ENCODE measurements at regions not wholly inside any gene's neighbourhood (a gene's known extent, or its start where the extent isn't known, plus 50 kb on each side); places are given as distances from the start of the nearest gene placed in this dataset.
A peak's percentile ranks its signal among the peaks of the same experiment; 100 is the strongest.

DNA sequence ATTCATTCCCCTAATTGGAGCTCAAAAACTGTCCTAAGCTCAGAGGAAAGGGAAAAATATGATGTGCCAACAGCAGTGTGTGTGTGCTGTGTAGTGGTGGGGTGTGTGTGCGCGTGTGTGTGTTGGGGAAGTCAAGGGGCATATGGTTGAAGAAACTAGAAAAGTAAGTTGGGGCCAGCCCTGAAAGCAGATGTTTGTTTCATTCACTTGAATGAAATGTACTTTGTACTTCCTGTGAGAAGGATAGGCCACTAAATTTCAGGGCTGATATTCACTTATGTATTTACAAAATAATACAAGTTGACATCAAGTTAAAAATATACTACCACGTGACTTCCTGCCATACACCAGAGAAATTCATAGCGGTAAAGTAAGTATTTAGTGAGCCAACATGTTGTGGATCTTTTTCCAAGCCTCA is 151.3 kb upstream of the JADE1 start (continued):
- TF ChIP-seq, protein P1, sequence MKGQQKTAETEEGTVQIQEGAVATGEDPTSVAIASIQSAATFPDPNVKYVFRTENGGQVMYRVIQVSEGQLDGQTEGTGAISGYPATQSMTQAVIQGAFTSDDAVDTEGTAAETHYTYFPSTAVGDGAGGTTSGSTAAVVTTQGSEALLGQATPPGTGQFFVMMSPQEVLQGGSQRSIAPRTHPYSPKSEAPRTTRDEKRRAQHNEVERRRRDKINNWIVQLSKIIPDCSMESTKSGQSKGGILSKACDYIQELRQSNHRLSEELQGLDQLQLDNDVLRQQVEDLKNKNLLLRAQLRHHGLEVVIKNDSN (CRISPR knock-in tag; IDR thresholded peaks at IDR 0.05), result no peak
- TF ChIP-seq MYBL2 (CRISPR knock-in tag; IDR thresholded peaks at IDR 0.05) (no peak), ZBTB21 (CRISPR knock-in tag; IDR thresholded peaks at IDR 0.05; ENCODE audit: borderline replicate concordance) (no peak), SMAD4 (CRISPR knock-in tag; IDR thresholded peaks at IDR 0.05) (no peak)
- TF ChIP-seq, protein P2, sequence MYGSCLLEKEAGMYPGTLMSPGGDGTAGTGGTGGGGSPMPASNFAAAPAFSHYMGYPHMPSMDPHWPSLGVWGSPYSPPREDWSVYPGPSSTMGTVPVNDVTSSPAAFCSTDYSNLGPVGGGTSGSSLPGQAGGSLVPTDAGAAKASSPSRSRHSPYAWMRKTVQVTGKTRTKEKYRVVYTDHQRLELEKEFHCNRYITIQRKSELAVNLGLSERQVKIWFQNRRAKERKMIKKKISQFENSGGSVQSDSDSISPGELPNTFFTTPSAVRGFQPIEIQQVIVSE (CRISPR knock-in tag; IDR thresholded peaks at IDR 0.05; ENCODE audit: borderline replicate concordance), result no peak
- TF ChIP-seq, protein P3, sequence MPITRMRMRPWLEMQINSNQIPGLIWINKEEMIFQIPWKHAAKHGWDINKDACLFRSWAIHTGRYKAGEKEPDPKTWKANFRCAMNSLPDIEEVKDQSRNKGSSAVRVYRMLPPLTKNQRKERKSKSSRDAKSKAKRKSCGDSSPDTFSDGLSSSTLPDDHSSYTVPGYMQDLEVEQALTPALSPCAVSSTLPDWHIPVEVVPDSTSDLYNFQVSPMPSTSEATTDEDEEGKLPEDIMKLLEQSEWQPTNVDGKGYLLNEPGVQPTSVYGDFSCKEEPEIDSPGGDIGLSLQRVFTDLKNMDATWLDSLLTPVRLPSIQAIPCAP (CRISPR knock-in tag; IDR thresholded peaks at IDR 0.05), result no peak
- TF ChIP-seq, protein P4, sequence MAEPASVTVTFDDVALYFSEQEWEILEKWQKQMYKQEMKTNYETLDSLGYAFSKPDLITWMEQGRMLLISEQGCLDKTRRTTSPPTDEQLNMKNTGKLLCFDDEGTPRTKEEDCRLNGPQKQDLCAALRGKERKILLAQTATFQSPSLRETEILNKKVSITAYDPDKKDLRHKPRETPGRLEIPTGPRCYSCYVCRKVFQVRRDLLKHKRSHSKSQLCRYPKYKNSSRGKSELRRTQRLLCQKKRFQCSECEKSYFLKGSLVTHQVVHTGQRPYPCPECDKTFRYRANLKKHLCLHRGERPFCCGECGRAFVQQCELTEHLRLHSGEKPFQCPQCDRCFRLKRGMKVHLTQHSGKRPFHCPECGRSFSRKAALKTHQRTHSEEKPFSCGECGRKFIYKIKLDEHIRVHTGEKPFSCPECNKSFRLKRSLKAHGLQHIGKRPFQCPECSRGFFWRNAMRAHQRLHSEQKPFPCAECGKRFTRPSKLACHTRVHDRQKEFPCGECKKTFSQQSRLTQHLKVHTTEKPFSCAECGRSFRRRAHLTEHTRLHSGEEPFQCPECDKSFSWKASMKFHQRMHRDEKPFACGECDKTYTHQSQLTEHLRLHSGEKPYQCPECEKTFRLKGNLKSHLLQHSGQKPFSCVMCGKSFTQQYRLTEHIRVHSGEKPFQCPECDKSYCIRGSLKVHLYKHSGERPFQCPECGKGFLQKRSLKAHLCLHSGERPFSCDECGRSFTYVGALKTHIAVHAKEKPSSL (CRISPR knock-in tag; conservative IDR thresholded peaks at IDR 0.05), result no peak

DNA sequence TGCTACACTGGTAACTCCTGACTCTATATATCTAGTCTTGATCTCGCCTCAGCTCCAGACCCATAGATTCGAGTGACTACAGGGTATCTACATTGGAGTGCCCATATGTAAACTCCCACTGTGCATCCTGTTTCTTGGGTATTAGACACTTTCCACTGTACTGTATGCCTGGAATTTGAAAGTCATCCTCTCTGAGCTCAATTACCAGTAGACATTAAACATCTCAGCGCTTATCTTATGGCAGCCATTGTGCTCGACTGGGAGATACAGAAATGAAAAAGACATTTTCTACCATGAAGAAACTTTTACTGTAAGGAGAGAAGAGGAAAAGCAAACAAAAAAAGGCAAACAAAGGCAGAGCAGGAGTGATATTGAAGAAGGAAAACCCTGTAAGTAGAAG is 151.9 kb upstream of the JADE1 start:
- peaks cover 13% of the 10 kb centered on the region for H3K36me3 Mint-ChIP-seq
- H3K27ac Mint-ChIP-seq, result peak overlapping the region; percentile 48; the same call in 1 of the 2 replicates
- ATAC-seq, result no peak
- POLR2A ChIA-PET, result no interaction called here
- TF ChIP-seq, protein P5, sequence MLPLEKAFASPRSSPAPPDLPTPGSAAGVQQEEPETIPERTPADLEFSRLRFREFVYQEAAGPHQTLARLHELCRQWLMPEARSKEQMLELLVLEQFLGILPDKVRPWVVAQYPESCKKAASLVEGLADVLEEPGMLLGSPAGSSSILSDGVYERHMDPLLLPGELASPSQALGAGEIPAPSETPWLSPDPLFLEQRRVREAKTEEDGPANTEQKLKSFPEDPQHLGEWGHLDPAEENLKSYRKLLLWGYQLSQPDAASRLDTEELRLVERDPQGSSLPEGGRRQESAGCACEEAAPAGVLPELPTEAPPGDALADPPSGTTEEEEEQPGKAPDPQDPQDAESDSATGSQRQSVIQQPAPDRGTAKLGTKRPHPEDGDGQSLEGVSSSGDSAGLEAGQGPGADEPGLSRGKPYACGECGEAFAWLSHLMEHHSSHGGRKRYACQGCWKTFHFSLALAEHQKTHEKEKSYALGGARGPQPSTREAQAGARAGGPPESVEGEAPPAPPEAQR (CRISPR knock-in tag; IDR thresholded peaks at IDR 0.05), result no peak
- TF ChIP-seq ZNF671 (CRISPR knock-in tag; IDR thresholded peaks at IDR 0.05) (no peak), NR3C1 (CRISPR knock-in tag; conservative IDR thresholded peaks at IDR 0.05; ENCODE audit: low read depth) (no peak), NFYB (CRISPR knock-in tag; conservative IDR thresholded peaks at IDR 0.05; ENCODE audit: low read depth) (no peak)
- TF ChIP-seq, protein P6, sequence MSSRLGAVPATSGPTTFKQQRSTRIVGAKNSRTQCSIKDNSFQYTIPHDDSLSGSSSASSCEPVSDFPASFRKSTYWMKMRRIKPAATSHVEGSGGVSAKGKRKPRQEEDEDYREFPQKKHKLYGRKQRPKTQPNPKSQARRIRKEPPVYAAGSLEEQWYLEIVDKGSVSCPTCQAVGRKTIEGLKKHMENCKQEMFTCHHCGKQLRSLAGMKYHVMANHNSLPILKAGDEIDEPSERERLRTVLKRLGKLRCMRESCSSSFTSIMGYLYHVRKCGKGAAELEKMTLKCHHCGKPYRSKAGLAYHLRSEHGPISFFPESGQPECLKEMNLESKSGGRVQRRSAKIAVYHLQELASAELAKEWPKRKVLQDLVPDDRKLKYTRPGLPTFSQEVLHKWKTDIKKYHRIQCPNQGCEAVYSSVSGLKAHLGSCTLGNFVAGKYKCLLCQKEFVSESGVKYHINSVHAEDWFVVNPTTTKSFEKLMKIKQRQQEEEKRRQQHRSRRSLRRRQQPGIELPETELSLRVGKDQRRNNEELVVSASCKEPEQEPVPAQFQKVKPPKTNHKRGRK (CRISPR knock-in tag; IDR thresholded peaks at IDR 0.05; ENCODE audit: borderline replicate concordance), result no peak
- TF ChIP-seq, protein P7, sequence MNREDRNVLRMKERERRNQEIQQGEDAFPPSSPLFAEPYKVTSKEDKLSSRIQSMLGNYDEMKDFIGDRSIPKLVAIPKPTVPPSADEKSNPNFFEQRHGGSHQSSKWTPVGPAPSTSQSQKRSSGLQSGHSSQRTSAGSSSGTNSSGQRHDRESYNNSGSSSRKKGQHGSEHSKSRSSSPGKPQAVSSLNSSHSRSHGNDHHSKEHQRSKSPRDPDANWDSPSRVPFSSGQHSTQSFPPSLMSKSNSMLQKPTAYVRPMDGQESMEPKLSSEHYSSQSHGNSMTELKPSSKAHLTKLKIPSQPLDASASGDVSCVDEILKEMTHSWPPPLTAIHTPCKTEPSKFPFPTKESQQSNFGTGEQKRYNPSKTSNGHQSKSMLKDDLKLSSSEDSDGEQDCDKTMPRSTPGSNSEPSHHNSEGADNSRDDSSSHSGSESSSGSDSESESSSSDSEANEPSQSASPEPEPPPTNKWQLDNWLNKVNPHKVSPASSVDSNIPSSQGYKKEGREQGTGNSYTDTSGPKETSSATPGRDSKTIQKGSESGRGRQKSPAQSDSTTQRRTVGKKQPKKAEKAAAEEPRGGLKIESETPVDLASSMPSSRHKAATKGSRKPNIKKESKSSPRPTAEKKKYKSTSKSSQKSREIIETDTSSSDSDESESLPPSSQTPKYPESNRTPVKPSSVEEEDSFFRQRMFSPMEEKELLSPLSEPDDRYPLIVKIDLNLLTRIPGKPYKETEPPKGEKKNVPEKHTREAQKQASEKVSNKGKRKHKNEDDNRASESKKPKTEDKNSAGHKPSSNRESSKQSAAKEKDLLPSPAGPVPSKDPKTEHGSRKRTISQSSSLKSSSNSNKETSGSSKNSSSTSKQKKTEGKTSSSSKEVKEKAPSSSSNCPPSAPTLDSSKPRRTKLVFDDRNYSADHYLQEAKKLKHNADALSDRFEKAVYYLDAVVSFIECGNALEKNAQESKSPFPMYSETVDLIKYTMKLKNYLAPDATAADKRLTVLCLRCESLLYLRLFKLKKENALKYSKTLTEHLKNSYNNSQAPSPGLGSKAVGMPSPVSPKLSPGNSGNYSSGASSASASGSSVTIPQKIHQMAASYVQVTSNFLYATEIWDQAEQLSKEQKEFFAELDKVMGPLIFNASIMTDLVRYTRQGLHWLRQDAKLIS (CRISPR knock-in tag; IDR thresholded peaks at IDR 0.05; ENCODE audit: borderline replicate concordance), result no peak
- TF ChIP-seq, protein P8, sequence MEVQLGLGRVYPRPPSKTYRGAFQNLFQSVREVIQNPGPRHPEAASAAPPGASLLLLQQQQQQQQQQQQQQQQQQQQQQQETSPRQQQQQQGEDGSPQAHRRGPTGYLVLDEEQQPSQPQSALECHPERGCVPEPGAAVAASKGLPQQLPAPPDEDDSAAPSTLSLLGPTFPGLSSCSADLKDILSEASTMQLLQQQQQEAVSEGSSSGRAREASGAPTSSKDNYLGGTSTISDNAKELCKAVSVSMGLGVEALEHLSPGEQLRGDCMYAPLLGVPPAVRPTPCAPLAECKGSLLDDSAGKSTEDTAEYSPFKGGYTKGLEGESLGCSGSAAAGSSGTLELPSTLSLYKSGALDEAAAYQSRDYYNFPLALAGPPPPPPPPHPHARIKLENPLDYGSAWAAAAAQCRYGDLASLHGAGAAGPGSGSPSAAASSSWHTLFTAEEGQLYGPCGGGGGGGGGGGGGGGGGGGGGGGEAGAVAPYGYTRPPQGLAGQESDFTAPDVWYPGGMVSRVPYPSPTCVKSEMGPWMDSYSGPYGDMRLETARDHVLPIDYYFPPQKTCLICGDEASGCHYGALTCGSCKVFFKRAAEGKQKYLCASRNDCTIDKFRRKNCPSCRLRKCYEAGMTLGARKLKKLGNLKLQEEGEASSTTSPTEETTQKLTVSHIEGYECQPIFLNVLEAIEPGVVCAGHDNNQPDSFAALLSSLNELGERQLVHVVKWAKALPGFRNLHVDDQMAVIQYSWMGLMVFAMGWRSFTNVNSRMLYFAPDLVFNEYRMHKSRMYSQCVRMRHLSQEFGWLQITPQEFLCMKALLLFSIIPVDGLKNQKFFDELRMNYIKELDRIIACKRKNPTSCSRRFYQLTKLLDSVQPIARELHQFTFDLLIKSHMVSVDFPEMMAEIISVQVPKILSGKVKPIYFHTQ (CRISPR knock-in tag; IDR thresholded peaks at IDR 0.05), result no peak
- H3K27me3 Mint-ChIP-seq (ENCODE audit: low read depth), result no peaks in the 10 kb centered on the region
- no peak overlapping the region for H3K4me3 Mint-ChIP-seq
- DNase-seq (ENCODE audit: low spot score), result no peak
- peaks cover 32% of the 10 kb centered on the region for H3K4me1 Mint-ChIP-seq
- CTCF ChIA-PET, result no interaction called here
- H3K9me3 Mint-ChIP-seq, result peaks cover 13% of the 10 kb centered on the region
